Upper lobe of right lung (tissue), 1 donor: ENCODE measurements at regions not wholly inside any gene's neighbourhood (a gene's known extent, or its start where the extent isn't known, plus 50 kb on each side); places are given as distances from the start of the nearest gene placed in this dataset.
"Not testable (repeated sequence)": the region's sequence is repeated elsewhere in the genome, so short reads cannot be mapped to it uniquely, and the experiment has no call there.

Experiments used
- ATAC-seq: fragments of 200-7000 bp; cut with Tn5 transposase; one replicate; pipeline ENCODE4 v1.9.1; 2020; ENCODE audit warnings: mild to moderate bottlenecking, moderate library complexity
- DNase-seq: peaks from one replicate; pipeline ENCODE4 v3.0.0-alpha.2; 2020
- H3K27ac ChIP-seq: fragments of 200-600 bp; one replicate; pipeline ENCODE4 v1.8.0; 2022
- H3K27me3 ChIP-seq: fragments of 200-600 bp; one replicate; pipeline ENCODE4 v1.8.0; 2022; ENCODE audit warnings: mild to moderate bottlenecking
- H3K36me3 ChIP-seq: fragments of 200-600 bp; one replicate; pipeline ENCODE4 v1.8.0; 2022
- H3K4me1 ChIP-seq: fragments of 200-600 bp; one replicate; pipeline ENCODE4 v1.8.0; 2022
- H3K4me3 ChIP-seq: fragments of 200-600 bp; one replicate; pipeline ENCODE4 v1.8.0; 2022; ENCODE audit warnings: mild to moderate bottlenecking
- H3K9me3 ChIP-seq: fragments of 200-600 bp; one replicate; pipeline ENCODE4 v1.8.0; 2022
- CTCF ChIP-seq: fragments of 200-600 bp; IDR thresholded peaks from one replicate; pipeline ENCODE4 v1.8.0; 2022; ENCODE audit warnings: antibody characterized with exemption
- intact Hi-C: fragments of 100-400 bp; cut with DNase I; formaldehyde crosslinking; loops from one replicate; pipeline ENCODE4 v1.11.0; 2022
- donor health status: DM: no; HTN: yes; CAD: no; lungs with severe emphysema.

GRCh38 chr6:99712519-99712918, 105.9 kb downstream of the PRDM13 start:
- intact Hi-C loops: no loop called here
- Histone ChIP-seq H3K9me3 (no peaks in the 10 kb centered on the region), H3K4me3 (no peak overlapping the region), H3K27me3 (no peaks in the 10 kb centered on the region), H3K4me1 (no peaks in the 10 kb centered on the region), H3K36me3 (no peaks in the 10 kb centered on the region), H3K27ac (no peak overlapping the region)
- no peak for TF ChIP-seq CTCF
- DNase-seq (no peak), ATAC-seq (no peak)

- H3K36me3 ChIP-seq, H3K4me1 ChIP-seq, ATAC-seq, DNase-seq, H3K27me3 ChIP-seq, H3K9me3 ChIP-seq, intact Hi-C loops, H3K4me3 ChIP-seq, H3K27ac ChIP-seq: not testable (repeated sequence)
Observed at GRCh38 chr6:99722043-99722442, 115.4 kb downstream of the PRDM13 start.

GRCh38 chr6:99730237-99730636, 123.6 kb downstream of the PRDM13 start:
- intact Hi-C loops, H3K27ac ChIP-seq, ATAC-seq, H3K4me3 ChIP-seq, DNase-seq, H3K27me3 ChIP-seq, H3K36me3 ChIP-seq, H3K4me1 ChIP-seq, H3K9me3 ChIP-seq: not testable (repeated sequence)

- no peak for TF ChIP-seq CTCF
- H3K4me3 ChIP-seq: no peak overlapping the region
Observed at GRCh38 chr6:99736302-99736701, 129.7 kb downstream of the PRDM13 start.

GRCh38 chr6:99739526-99739925, 132.9 kb downstream of the PRDM13 start:
- no peak for TF ChIP-seq CTCF

More at GRCh38 chr6:99736302-99736701, 129.7 kb downstream of the PRDM13 start:
- ATAC-seq (no peak), DNase-seq (no peak)
- intact Hi-C loops: no loop called here
- Histone ChIP-seq H3K36me3 (no peaks in the 10 kb centered on the region), H3K27me3 (peaks cover 17% of the 10 kb centered on the region), H3K9me3 (no peaks in the 10 kb centered on the region), H3K27ac (no peak overlapping the region), H3K4me1 (no peaks in the 10 kb centered on the region)

GRCh38 chr6:99741092-99741491, 134.5 kb downstream of the PRDM13 start:
- DNase-seq (no peak), ATAC-seq (no peak)
- peaks cover 22% of the 10 kb centered on the region for H3K27me3 ChIP-seq
- TF ChIP-seq CTCF: no peak
- H3K36me3 ChIP-seq: no peaks in the 10 kb centered on the region
- intact Hi-C loops: no loop called here
- H3K9me3 ChIP-seq: no peaks in the 10 kb centered on the region
- no peak overlapping the region for H3K4me3 ChIP-seq
- no peaks in the 10 kb centered on the region for H3K4me1 ChIP-seq
- H3K27ac ChIP-seq: no peak overlapping the region

More at GRCh38 chr6:99739526-99739925, 132.9 kb downstream of the PRDM13 start:
- ATAC-seq (no peak), DNase-seq (no peak)
- Histone ChIP-seq H3K4me1 (no peaks in the 10 kb centered on the region), H3K9me3 (no peaks in the 10 kb centered on the region), H3K4me3 (no peak overlapping the region), H3K27me3 (peaks cover 22% of the 10 kb centered on the region), H3K27ac (no peak overlapping the region), H3K36me3 (no peaks in the 10 kb centered on the region)
- intact Hi-C loops: no loop called here

- no peak for ATAC-seq
- H3K27ac ChIP-seq: no peak overlapping the region
Observed at GRCh38 chr6:99743647-99744046, 137.0 kb downstream of the PRDM13 start.

More at GRCh38 chr6:99743647-99744046, 137.0 kb downstream of the PRDM13 start:
- H3K36me3 ChIP-seq: no peaks in the 10 kb centered on the region
- intact Hi-C loops: no loop called here
- no peaks in the 10 kb centered on the region for H3K9me3 ChIP-seq
- H3K4me1 ChIP-seq: no peaks in the 10 kb centered on the region
- DNase-seq: no peak
- H3K4me3 ChIP-seq: no peak overlapping the region
- no peak for TF ChIP-seq CTCF
- H3K27me3 ChIP-seq: peaks cover 30% of the 10 kb centered on the region
